Activated T-cell treated with anti-CD3 and anti-CD28 coated beads, Interleukin-2, amount 50 U/mL, for 48 hours (primary cell): ENCODE measurements at regions not wholly inside any gene's neighbourhood (a gene's known extent, or its start where the extent isn't known, plus 50 kb on each side); places are given as distances from the start of the nearest gene placed in this dataset.

Experiments used
- DNase-seq, 2 experiments: peaks; one replicate each; pipeline ENCODE4 v3.0.0-alpha.2; 2020

GRCh38 chr6:71531841-71532240 is 243.2 kb downstream of the OGFRL1 start:
- DNase-seq = no peak

- DNase-seq = no peak
Measured at GRCh38 chr6:71533939-71534379, 245.3 kb downstream of the OGFRL1 start.

GRCh38 chr6:71534921-71535320 is 246.3 kb downstream of the OGFRL1 start:
- DNase-seq = no peak

GRCh38 chr6:71537717-71538116 is 249.1 kb downstream of the OGFRL1 start:
- DNase-seq = no peak

GRCh38 chr6:71544028-71544427 is 255.4 kb downstream of the OGFRL1 start:
- DNase-seq = no peak

- no peak for DNase-seq
Measured at GRCh38 chr6:71544906-71545305, 256.3 kb downstream of the OGFRL1 start.

- DNase-seq = no peak
Measured at GRCh38 chr6:71545905-71546304, 257.3 kb downstream of the OGFRL1 start.

GRCh38 chr6:71551798-71552197 is 263.2 kb downstream of the OGFRL1 start:
- no peak for DNase-seq

- DNase-seq = no peak
Measured at GRCh38 chr6:71556141-71556540, 267.5 kb downstream of the OGFRL1 start.

GRCh38 chr6:71558974-71559373 is 270.4 kb downstream of the OGFRL1 start:
- DNase-seq = no peak

GRCh38 chr6:71567562-71567961 is 279.0 kb downstream of the OGFRL1 start:
- no peak for DNase-seq

GRCh38 chr6:71577766-71578165 is 289.2 kb downstream of the OGFRL1 start:
- DNase-seq = no peak

- DNase-seq = no peak
Measured at GRCh38 chr6:71579902-71580301, 291.3 kb downstream of the OGFRL1 start.

GRCh38 chr6:71582820-71583219 is 294.2 kb downstream of the OGFRL1 start:
- DNase-seq = no peak

- DNase-seq = no peak
Measured at GRCh38 chr6:71584712-71585436, 296.3 kb downstream of the OGFRL1 start.

- DNase-seq = no peak
Measured at GRCh38 chr6:71585472-71585871, 296.9 kb downstream of the OGFRL1 start.

- DNase-seq = no peak
Measured at GRCh38 chr6:71588490-71588889, 297.9 kb upstream of the RIMS1 start.

- no peak for DNase-seq
Measured at GRCh38 chr6:71589254-71589653, 297.1 kb upstream of the RIMS1 start.

GRCh38 chr6:71592643-71593042 is 293.7 kb upstream of the RIMS1 start:
- DNase-seq = no peak

GRCh38 chr6:71599359-71599758 is 287.0 kb upstream of the RIMS1 start:
- no peak for DNase-seq

- DNase-seq = no peak
Measured at GRCh38 chr6:71602385-71603007, 283.9 kb upstream of the RIMS1 start.

GRCh38 chr6:71603021-71603420 is 283.3 kb upstream of the RIMS1 start:
- no peak for DNase-seq

- no peak for DNase-seq
Measured at GRCh38 chr6:71608646-71609045, 277.7 kb upstream of the RIMS1 start.

GRCh38 chr6:71619836-71620235 is 266.5 kb upstream of the RIMS1 start:
- DNase-seq = no peak
